IMR-90 (cell line): ENCODE measurements at regions not wholly inside any gene's neighbourhood (a gene's known extent, or its start where the extent isn't known, plus 50 kb on each side); places are given as distances from the start of the nearest gene placed in this dataset.

Experiments used
- ATAC-seq: fragments of 200-7000 bp; cut with Tn5 transposase; 2 replicates; pipeline ENCODE4 v1.9.1; 2020; ENCODE audit warnings: low read depth, mild to moderate bottlenecking, moderate library complexity
- BruUV-seq: library from RNA; stranded (reverse); fragments of 400-500 nt; replicated peaks from 2 replicates; lab custom pipeline; 2021; lab: Mats Ljungman, UMichigan
- CTCF ChIA-PET: fragments of 300-600 bp; formaldehyde crosslinking; extraction: SDS; loops from one replicate; lab custom pipeline; 2021; ENCODE audit warnings: antibody characterized with exemption; lab: Yijun Ruan, JAX
- POLR2A ChIA-PET: fragments of 300-600 bp; sonication (Branson Sonifier 250); formaldehyde crosslinking; loops from one replicate; lab custom pipeline; 2022; ENCODE audit warnings: antibody characterized with exemption; ENCODE audit not compliant: unreplicated experiment; lab: Charles Lee
- DNase-seq: peaks from one replicate; pipeline ENCODE4 v3.0.0; 2013
- H2AFZ ChIP-seq: replicated peaks from 2 replicates; pipeline ENCODE3; 2013; ENCODE audit warnings: low read length, mild to moderate bottlenecking; ENCODE audit not compliant: poor library complexity
- H2AK5ac ChIP-seq: 2 replicates; pipeline ENCODE4 v1.6.1; 2013; ENCODE audit warnings: low read depth, low read length, inconsistent platforms
- H2AK9ac ChIP-seq: replicated peaks from 2 replicates; pipeline ENCODE3; 2013; ENCODE audit warnings: mild to moderate bottlenecking, low read depth, low read length, moderate library complexity; ENCODE audit not compliant: poor library complexity
- H2BK120ac ChIP-seq: 2 replicates; pipeline ENCODE4 v1.6.1; 2013; ENCODE audit warnings: low read depth, low read length, inconsistent platforms
- H2BK15ac ChIP-seq: 3 replicates; pipeline ENCODE4 v1.6.1; 2013; ENCODE audit warnings: low read depth, low read length, inconsistent platforms
- H2BK20ac ChIP-seq: 2 replicates; pipeline ENCODE4 v1.6.1; 2013; ENCODE audit warnings: low read depth, mild to moderate bottlenecking, inconsistent platforms, low read length, moderate library complexity
- H2BK5ac ChIP-seq: 2 replicates; pipeline ENCODE4 v1.6.1; 2013; ENCODE audit warnings: mild to moderate bottlenecking, low read depth, low read length, inconsistent platforms; ENCODE audit not compliant: poor library complexity, severe bottlenecking
- H3K14ac ChIP-seq: replicated peaks from 2 replicates; pipeline ENCODE4 v1.6.1; 2013; ENCODE audit warnings: low read depth, low read length, inconsistent platforms
- H3K18ac ChIP-seq: 2 replicates; pipeline ENCODE4 v1.6.1; 2013; ENCODE audit warnings: low read depth, low read length, control low read depth
- H3K23ac ChIP-seq: 2 replicates; pipeline ENCODE4 v1.6.1; 2013; ENCODE audit warnings: low read depth, low read length, inconsistent platforms
- H3K27ac ChIP-seq: 2 replicates; pipeline ENCODE4 v1.5.1; 2013; ENCODE audit warnings: mild to moderate bottlenecking, control low read depth, low read length; ENCODE audit not compliant: insufficient read depth
- H3K27me3 ChIP-seq: 2 replicates; pipeline ENCODE4 v1.6.1; 2013; ENCODE audit warnings: low read length; ENCODE audit not compliant: control insufficient read depth, insufficient read depth
- H3K36me3 ChIP-seq: 2 replicates; pipeline ENCODE4 v1.6.1; 2013; ENCODE audit warnings: low read length, mixed read lengths; ENCODE audit not compliant: control insufficient read depth, insufficient read depth
- H3K4ac ChIP-seq: 2 replicates; pipeline ENCODE4 v1.6.1; 2013; ENCODE audit warnings: low read depth, low read length, inconsistent platforms
- H3K4me1 ChIP-seq: 2 replicates; pipeline ENCODE4 v1.6.1; 2013; ENCODE audit warnings: low read length, mixed read lengths; ENCODE audit not compliant: control insufficient read depth, insufficient read depth
- H3K4me2 ChIP-seq: 2 replicates; pipeline ENCODE4 v1.6.1; 2013; ENCODE audit warnings: low read depth, mild to moderate bottlenecking, control low read depth, low read length, moderate library complexity
- H3K4me3 ChIP-seq: 2 replicates; pipeline ENCODE4 v1.5.1; 2013; ENCODE audit warnings: low read depth, mild to moderate bottlenecking, control low read depth, low read length, moderate library complexity; ENCODE audit not compliant: insufficient read depth
- H3K56ac ChIP-seq: 2 replicates; pipeline ENCODE4 v1.6.1; 2013; ENCODE audit warnings: low read length, inconsistent platforms; ENCODE audit not compliant: insufficient read depth; ENCODE audit errors: extremely low read depth
- H3K79me1 ChIP-seq, 2 experiments: 2 replicates each; pipeline ENCODE4 v1.6.1; 2013; ENCODE audit warnings: low read length in 2 of 2, inconsistent platforms in 1 of 2, low read depth in 1 of 2
- H3K9ac ChIP-seq: 2 replicates; pipeline ENCODE4 v1.6.1; 2013; ENCODE audit warnings: low read depth, low read length, control low read depth
- H3K9me1 ChIP-seq: 2 replicates; pipeline ENCODE4 v1.6.1; 2013; ENCODE audit warnings: low read length, inconsistent platforms; ENCODE audit not compliant: insufficient read depth
- H3K9me3 ChIP-seq: 2 replicates; pipeline ENCODE4 v1.6.1; 2013; ENCODE audit warnings: low read length; ENCODE audit not compliant: control insufficient read depth, insufficient read depth
- H4K20me1 ChIP-seq: 2 replicates; pipeline ENCODE4 v1.6.1; 2013; ENCODE audit warnings: low read length, inconsistent platforms; ENCODE audit not compliant: insufficient read depth
- H4K5ac ChIP-seq: 2 replicates; pipeline ENCODE4 v1.6.1; 2013; ENCODE audit warnings: mild to moderate bottlenecking, low read depth, low read length, control low read depth
- H4K8ac ChIP-seq, 2 experiments: 2 replicates each; pipeline ENCODE4 v1.6.1; 2013; ENCODE audit warnings: low read depth in 2 of 2, low read length in 2 of 2, control low read depth in 1 of 2, inconsistent platforms in 1 of 2
- H4K91ac ChIP-seq: 2 replicates; pipeline ENCODE4 v1.6.1; 2013; ENCODE audit warnings: low read depth, low read length, inconsistent platforms; ENCODE audit not compliant: insufficient read depth
- BHLHE40 ChIP-seq: fragments of 150-350 bp; IDR thresholded peaks from 2 replicates; pipeline ENCODE4 v1.6.1; 2016; ENCODE audit warnings: mild to moderate bottlenecking, low read depth, low read length
- CEBPB ChIP-seq: IDR thresholded peaks from 2 replicates; pipeline ENCODE4 v1.6.1; 2012; ENCODE audit warnings: low read depth, low read length, improper control_type of control experiment
- CHD1 ChIP-seq: IDR thresholded peaks from 2 replicates; pipeline ENCODE4 v1.6.1; 2012; ENCODE audit warnings: low read depth, low read length, improper control_type of control experiment
- CTCF ChIP-seq: conservative IDR thresholded peaks from 2 replicates; pipeline ENCODE4 v1.5.1; 2012; ENCODE audit warnings: mild to moderate bottlenecking, low read depth, low read length, improper control_type of control experiment
- ELK1 ChIP-seq: fragments of 150-350 bp; IDR thresholded peaks from 2 replicates; pipeline ENCODE4 v1.6.1; 2016; ENCODE audit warnings: low read depth, mild to moderate bottlenecking, low read length, moderate library complexity, borderline replicate concordance
- FOS ChIP-seq: fragments of 150-350 bp; IDR thresholded peaks from 2 replicates; pipeline ENCODE4 v1.6.1; 2016; ENCODE audit warnings: low read depth, low read length
- MAFK ChIP-seq: IDR thresholded peaks from 2 replicates; pipeline ENCODE4 v1.6.1; 2012; ENCODE audit warnings: low read depth, low read length, improper control_type of control experiment
- MAZ ChIP-seq: IDR thresholded peaks from 2 replicates; pipeline ENCODE4 v1.6.1; 2012; ENCODE audit warnings: low read depth, mild to moderate bottlenecking, low read length, improper control_type of control experiment, moderate library complexity, borderline replicate concordance
- MXI1 ChIP-seq: IDR thresholded peaks from 2 replicates; pipeline ENCODE4 v1.6.1; 2012; ENCODE audit warnings: low read depth, mild to moderate bottlenecking, low read length, moderate library complexity, borderline replicate concordance
- NFE2L2 ChIP-seq: fragments of 150-350 bp; IDR thresholded peaks from 2 replicates; pipeline ENCODE4 v1.6.1; 2016; ENCODE audit warnings: low read depth, mild to moderate bottlenecking, low read length
- POLR2A ChIP-seq: IDR thresholded peaks from 2 replicates; pipeline ENCODE4 v1.6.1; 2012; ENCODE audit warnings: mild to moderate bottlenecking, low read depth, low read length
- RAD21 ChIP-seq: IDR thresholded peaks from 2 replicates; pipeline ENCODE4 v1.6.1; 2012; ENCODE audit warnings: low read length, improper control_type of control experiment
- RCOR1 ChIP-seq: IDR thresholded peaks from 2 replicates; pipeline ENCODE4 v1.6.1; 2012; ENCODE audit warnings: mild to moderate bottlenecking, low read length, improper control_type of control experiment; ENCODE audit not compliant: insufficient replicate concordance
- RFX5 ChIP-seq: IDR thresholded peaks from 2 replicates; pipeline ENCODE4 v1.8.0; 2012; ENCODE audit warnings: low read depth, mild to moderate bottlenecking, low read length, moderate library complexity
- SMC3 ChIP-seq: fragments of 150-350 bp; IDR thresholded peaks from 2 replicates; pipeline ENCODE4 v1.6.1; 2016; ENCODE audit warnings: low read depth, mild to moderate bottlenecking, antibody characterized with exemption, low read length, moderate library complexity
- USF2 ChIP-seq: fragments of 150-350 bp; IDR thresholded peaks from 2 replicates; pipeline ENCODE4 v1.6.1; 2017; ENCODE audit warnings: mild to moderate bottlenecking, antibody characterized with exemption, low read length, low read depth
- WGBS, 2 experiments: methylation state at CpG; one replicate each; pipeline versions ENCODE4 v1.1.5 to v1.1.7; 2013; ENCODE audit warnings: missing lambda C conversion rate in 2 of 2; ENCODE audit not compliant: insufficient read length in 1 of 2; ENCODE audit errors: extremely low coverage in 2 of 2; 5-methylcytosine and 5-hydroxymethylcytosine counted together
- dilution Hi-C: fragments of 300-500 bp; cut with HindIII; formaldehyde crosslinking; loops from one replicate; pipeline ENCODE4 v1.14.3; 2018; ENCODE audit warnings: low sequenced_read_pairs; ENCODE audit not compliant: unreplicated experiment
- in situ Hi-C: fragments of 300-500 bp; cut with MboI; formaldehyde crosslinking; loops from 3 replicates; pipeline ENCODE4 v1.14.3; 2019; ENCODE audit warnings: low sequenced_read_pairs, inconsistent platforms, mixed read lengths
- intact Hi-C: fragments of 100-400 bp; cut with micrococcal nuclease; formaldehyde crosslinking; loops from 2 replicates; pipeline ENCODE4 v1.10.0; 2022

GRCh38 chr12:104888481-104888880, 69.6 kb downstream of the SLC41A2 start:
- no peak overlapping the region for H2BK120ac ChIP-seq
- no peaks in the 10 kb centered on the region for H3K36me3 ChIP-seq
- ATAC-seq (no peak), DNase-seq (no peak)
- intact Hi-C loops (no loop called here), in situ Hi-C loops (no loop called here), dilution Hi-C loops (no loop called here)
- H3K4me3 ChIP-seq = no peak overlapping the region
- H3K18ac ChIP-seq = no peak overlapping the region
- no peaks in the 10 kb centered on the region for H3K27me3 ChIP-seq
- no peak overlapping the region for H4K91ac ChIP-seq
- H3K4me1 ChIP-seq = no peaks in the 10 kb centered on the region
- no peak overlapping the region for H2BK15ac ChIP-seq
- no peak overlapping the region for H3K4me2 ChIP-seq
- H3K9me1 ChIP-seq = no peaks in the 10 kb centered on the region
- no peak overlapping the region for H2AK5ac ChIP-seq
- H3K79me1 ChIP-seq = no peaks in the 10 kb centered on the region
- no peak overlapping the region for H3K23ac ChIP-seq
- no peak overlapping the region for H4K5ac ChIP-seq
- TF ChIP-seq NFE2L2 = no peak
- TF ChIP-seq CEBPB = no peak
- TF ChIP-seq FOS = no peak
- no peak for TF ChIP-seq MAFK
- no peak for TF ChIP-seq SMC3
- TF ChIP-seq ELK1 = no peak
- no peak for TF ChIP-seq MXI1
- TF ChIP-seq POLR2A = no peak
- no peak for TF ChIP-seq CHD1
- TF ChIP-seq RFX5 = no peak
- TF ChIP-seq USF2 = no peak
- TF ChIP-seq CTCF = no peak
- TF ChIP-seq RCOR1 = no peak
- TF ChIP-seq MAZ = no peak
- no peak for TF ChIP-seq BHLHE40
- TF ChIP-seq RAD21 = no peak
- no peak overlapping the region for H2AFZ ChIP-seq
- H2BK20ac ChIP-seq = no peak overlapping the region
- H3K4ac ChIP-seq = no peak overlapping the region
- no peak overlapping the region for H3K27ac ChIP-seq
- no peak overlapping the region for H4K8ac ChIP-seq
- no peaks in the 10 kb centered on the region for H3K9me3 ChIP-seq
- no peak overlapping the region for H2BK5ac ChIP-seq
- no peak overlapping the region for H3K14ac ChIP-seq
- no peaks in the 10 kb centered on the region for H4K20me1 ChIP-seq
- H3K9ac ChIP-seq = no peak overlapping the region
- H3K56ac ChIP-seq = no peak overlapping the region
- ChIA-PET CTCF (interaction anchor here (1.2 kb wide), 1 partner anchor 507 kb away, joined by 3 read pairs; no protein-coding TSS in a partner anchor), POLR2A (no interaction called here)
- no peak overlapping the region for H2AK9ac ChIP-seq
- no CpG with 5 or more reads among the region's 2 CpGs for WGBS, 2 experiments
- BruUV-seq = no TSS peak
